Cardiac muscle cell (in vitro differentiated cells and primary cell): ENCODE measurements at regions not wholly inside any gene's neighbourhood (a gene's known extent, or its start where the extent isn't known, plus 50 kb on each side); places are given as distances from the start of the nearest gene placed in this dataset.

Experiments used
- DNase-seq, 2 donors: peaks; one replicate each; pipeline versions ENCODE4 v3.0.0 to v3.0.0-alpha.2; 2010 to 2017; ENCODE audit warnings: low read depth in 1 of 2, low spot score in 1 of 2
- H3K27ac ChIP-seq: fragments of 200-600 bp; sonication (generic); 2 replicates; pipeline ENCODE4 v1.5.1; 2016
- H3K27me3 ChIP-seq: fragments of 200-600 bp; sonication (generic); 2 replicates; pipeline ENCODE4 v1.6.0; 2016; ENCODE audit warnings: control low read depth
- H3K36me3 ChIP-seq: fragments of 200-600 bp; sonication (generic); 2 replicates; pipeline ENCODE4 v1.5.1; 2016; ENCODE audit warnings: control low read depth
- H3K4me1 ChIP-seq: fragments of 200-600 bp; sonication (generic); 2 replicates; pipeline ENCODE4 v1.8.1; 2017; ENCODE audit warnings: low read depth, mild to moderate bottlenecking, mixed run types
- H3K4me3 ChIP-seq: fragments of 200-600 bp; sonication (generic); 2 replicates; pipeline ENCODE4 v1.5.1; 2016; ENCODE audit warnings: mild to moderate bottlenecking
- H3K9me3 ChIP-seq: fragments of 200-600 bp; sonication (generic); 2 replicates; pipeline ENCODE4 v1.5.1; 2017; ENCODE audit warnings: low read depth, mild to moderate bottlenecking, control low read depth
- CTCF ChIP-seq: IDR thresholded peaks from 2 replicates; pipeline ENCODE4 v1.5.1; 2012; ENCODE audit warnings: low read depth, mild to moderate bottlenecking, low read length

DNA sequence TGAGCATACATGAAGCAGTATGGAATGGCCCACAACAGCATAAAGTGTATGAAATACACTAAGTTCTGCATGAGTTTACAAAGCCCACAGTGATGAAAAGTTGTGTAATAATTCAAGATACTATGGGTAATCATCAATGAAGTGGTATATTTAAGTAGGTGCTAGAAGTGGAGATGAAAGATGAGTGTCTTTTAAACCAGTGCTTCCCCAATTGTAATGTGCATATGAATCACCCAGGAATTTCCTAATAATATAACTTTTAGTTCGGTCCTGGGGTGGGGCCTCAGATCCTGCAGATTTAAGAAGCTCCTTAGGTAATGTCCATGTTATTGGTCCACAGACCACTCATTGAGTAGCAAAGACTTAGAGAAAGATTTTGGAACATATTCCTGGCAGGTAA lies 184.9 kb downstream of the DUSP10 start:
- TF ChIP-seq CTCF, result no peak
- no peak for DNase-seq
- no peaks in the 10 kb centered on the region for H3K9me3 ChIP-seq

GRCh38 chr1:221558396-221558795 lies 183.5 kb downstream of the DUSP10 start:
- H3K27me3 ChIP-seq, result no peaks in the 10 kb centered on the region
- H3K36me3 ChIP-seq, result no peaks in the 10 kb centered on the region
- TF ChIP-seq CTCF, result no peak
- no peak overlapping the region for H3K4me3 ChIP-seq
- no peak overlapping the region for H3K27ac ChIP-seq
- H3K4me1 ChIP-seq, result peaks cover 49% of the 10 kb centered on the region
- DNase-seq, result no peak
- no peaks in the 10 kb centered on the region for H3K9me3 ChIP-seq

More for the DNA sequence above, 184.9 kb downstream of the DUSP10 start:
- Histone ChIP-seq H3K27ac (peak overlapping the region; percentile 72), H3K4me3 (no peak overlapping the region), H3K36me3 (no peaks in the 10 kb centered on the region), H3K4me1 (peaks cover 49% of the 10 kb centered on the region), H3K27me3 (no peaks in the 10 kb centered on the region)

- H3K36me3 ChIP-seq, result no peaks in the 10 kb centered on the region
- H3K4me3 ChIP-seq, result no peak overlapping the region
- no peak for TF ChIP-seq CTCF
- H3K9me3 ChIP-seq, result no peaks in the 10 kb centered on the region
- no peak overlapping the region for H3K27ac ChIP-seq
- H3K27me3 ChIP-seq, result no peaks in the 10 kb centered on the region
- peaks cover 51% of the 10 kb centered on the region for H3K4me1 ChIP-seq
- DNase-seq, result no peak
Observed at GRCh38 chr1:221559911-221560310, 182.0 kb downstream of the DUSP10 start.

DNA sequence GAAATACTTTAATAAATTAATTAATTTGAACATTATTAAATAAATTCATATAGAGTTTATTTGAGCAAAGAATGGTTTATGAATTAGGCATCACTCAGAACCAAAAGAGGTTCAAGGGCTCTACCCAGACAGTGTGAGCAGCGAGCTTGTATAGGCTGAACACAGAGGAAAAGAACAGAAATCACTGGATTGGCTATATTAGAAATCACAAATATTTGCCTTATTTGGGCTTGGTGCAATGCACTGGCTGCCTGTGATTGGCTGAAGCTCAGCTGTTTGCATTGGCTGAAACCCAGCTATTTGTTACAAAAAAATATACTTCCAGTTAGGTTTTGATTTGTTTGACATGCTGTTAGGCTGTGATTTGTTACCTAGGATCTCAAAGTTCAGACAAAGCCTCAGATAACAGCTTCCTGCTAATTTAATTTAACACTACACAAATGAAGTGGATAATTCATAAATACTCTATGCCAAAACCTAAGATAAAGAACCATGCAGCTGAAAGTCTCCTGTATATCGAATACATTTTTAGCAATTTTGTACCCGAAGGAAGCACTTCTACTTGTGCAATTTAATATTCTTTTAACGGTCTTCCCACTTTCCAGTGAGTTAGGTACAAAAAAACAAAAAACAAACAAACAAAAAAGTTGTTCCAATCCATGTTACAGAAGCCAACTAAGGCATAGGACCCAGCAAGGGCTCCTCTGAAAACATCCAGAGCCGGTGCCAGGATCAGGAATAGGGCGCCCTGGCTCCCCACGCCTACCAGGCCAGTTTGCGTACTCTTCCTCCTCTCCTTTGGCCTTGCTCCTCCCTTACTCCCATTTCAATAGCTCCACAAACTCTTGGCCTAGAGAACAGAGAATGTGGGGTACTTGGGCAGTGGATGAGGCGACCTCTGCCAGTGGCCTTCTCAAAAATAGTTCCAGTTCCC lies 179.1 kb downstream of the DUSP10 start:
- Histone ChIP-seq H3K27ac (no peak overlapping the region), H3K9me3 (no peaks in the 10 kb centered on the region), H3K36me3 (no peaks in the 10 kb centered on the region), H3K4me3 (no peak overlapping the region), H3K4me1 (peaks cover 50% of the 10 kb centered on the region), H3K27me3 (no peaks in the 10 kb centered on the region)
- TF ChIP-seq CTCF, result no peak
- DNase-seq, result no peak

DNA sequence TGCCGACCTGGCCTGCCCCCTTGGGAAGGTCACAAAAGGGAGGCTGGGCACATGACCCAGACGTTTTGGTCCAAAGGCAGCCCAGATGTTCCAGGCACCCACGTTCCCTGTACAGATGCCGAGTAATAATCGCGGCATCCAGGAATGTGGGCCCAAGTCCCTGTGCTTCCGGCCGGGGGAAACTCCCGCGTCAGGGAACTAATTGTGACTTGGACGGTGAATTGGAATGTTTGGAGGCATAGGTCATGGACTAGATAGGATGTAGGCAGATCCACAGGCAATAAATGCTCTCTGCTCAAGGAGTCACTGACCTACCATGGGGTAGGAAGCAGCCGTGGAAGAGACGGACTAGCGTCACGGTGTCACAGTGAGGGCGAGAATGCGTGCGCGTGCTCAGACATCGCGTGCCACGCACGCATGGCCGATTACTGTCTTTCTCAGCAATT lies 178.4 kb downstream of the DUSP10 start:
- Histone ChIP-seq H3K4me1 (peaks cover 48% of the 10 kb centered on the region), H3K36me3 (no peaks in the 10 kb centered on the region), H3K27me3 (no peaks in the 10 kb centered on the region), H3K9me3 (no peaks in the 10 kb centered on the region), H3K4me3 (no peak overlapping the region), H3K27ac (no peak overlapping the region)
- DNase-seq, result no peak
- TF ChIP-seq CTCF, result no peak
